SK-N-SH treated with all-trans-retinoic acid at 6 μM for 48 hours (cell line): ENCODE measurements at regions not wholly inside any gene's neighbourhood (a gene's known extent, or its start where the extent isn't known, plus 50 kb on each side); places are given as distances from the start of the nearest gene placed in this dataset.

Source experiments
- ARNTL ChIP-seq: fragments of 450-650 bp; formaldehyde crosslinking; IDR thresholded peaks from 2 replicates; pipeline ENCODE4 v1.5.0; 2020; ENCODE audit warnings: low read depth, mild to moderate bottlenecking, moderate library complexity, borderline replicate concordance
- CSDC2 ChIP-seq: fragments of 250-450 bp; sonication (Bioruptor Pico); IDR thresholded peaks from 2 replicates; pipeline ENCODE4 v1.5.0; 2020; ENCODE audit warnings: mild to moderate bottlenecking, moderate library complexity
- GLIS3 ChIP-seq: fragments of 250-450 bp; sonication (Bioruptor Pico); IDR thresholded peaks from 2 replicates; pipeline ENCODE4 v1.5.0; 2020; ENCODE audit warnings: mild to moderate bottlenecking, moderate library complexity
- ISL1 ChIP-seq: fragments of 250-450 bp; sonication (Bioruptor Pico); IDR thresholded peaks from 2 replicates; pipeline ENCODE4 v2.1.2; 2022; ENCODE audit warnings: mild to moderate bottlenecking, moderate library complexity
- PPARA ChIP-seq: fragments of 250-450 bp; sonication (Bioruptor Pico); IDR thresholded peaks from 2 replicates; pipeline ENCODE4 v1.5.0; 2020; ENCODE audit warnings: mild to moderate bottlenecking, borderline replicate concordance
- SNAI2 ChIP-seq: fragments of 250-450 bp; sonication (Bioruptor Pico); IDR thresholded peaks from 2 replicates; pipeline ENCODE4 v1.5.0; 2020; ENCODE audit warnings: mild to moderate bottlenecking, moderate library complexity
- ZFP3 ChIP-seq: fragments of 250-450 bp; sonication (Bioruptor Pico); IDR thresholded peaks from 2 replicates; pipeline ENCODE4 v1.5.0; 2020; ENCODE audit warnings: mild to moderate bottlenecking, moderate library complexity
- ZNF565 ChIP-seq: fragments of 450-650 bp; formaldehyde crosslinking; conservative IDR thresholded peaks from 2 replicates; pipeline ENCODE4 v1.5.0; 2020; ENCODE audit warnings: low read depth, mild to moderate bottlenecking, moderate library complexity
- ZNF70 ChIP-seq: fragments of 450-650 bp; formaldehyde crosslinking; IDR thresholded peaks from 2 replicates; pipeline ENCODE4 v1.5.0; 2020; ENCODE audit warnings: mild to moderate bottlenecking, moderate library complexity
- TF ChIP-seq, protein P1 (sequence below): fragments of 250-450 bp; sonication (Bioruptor Pico); IDR thresholded peaks from 2 replicates; pipeline ENCODE4 v1.8.0; 2020; ENCODE audit warnings: mild to moderate bottlenecking, moderate library complexity, borderline replicate concordance
- TF ChIP-seq, protein P2 (sequence below): fragments of 250-450 bp; sonication (Bioruptor Pico); IDR thresholded peaks from 2 replicates; pipeline ENCODE4 v1.5.0; 2020; ENCODE audit warnings: mild to moderate bottlenecking, moderate library complexity
- TF ChIP-seq, protein P3 (sequence below): fragments of 250-450 bp; sonication (Bioruptor Pico); IDR thresholded peaks from 2 replicates; pipeline ENCODE4 v1.5.1; 2021; ENCODE audit warnings: mild to moderate bottlenecking, moderate library complexity

DNA sequence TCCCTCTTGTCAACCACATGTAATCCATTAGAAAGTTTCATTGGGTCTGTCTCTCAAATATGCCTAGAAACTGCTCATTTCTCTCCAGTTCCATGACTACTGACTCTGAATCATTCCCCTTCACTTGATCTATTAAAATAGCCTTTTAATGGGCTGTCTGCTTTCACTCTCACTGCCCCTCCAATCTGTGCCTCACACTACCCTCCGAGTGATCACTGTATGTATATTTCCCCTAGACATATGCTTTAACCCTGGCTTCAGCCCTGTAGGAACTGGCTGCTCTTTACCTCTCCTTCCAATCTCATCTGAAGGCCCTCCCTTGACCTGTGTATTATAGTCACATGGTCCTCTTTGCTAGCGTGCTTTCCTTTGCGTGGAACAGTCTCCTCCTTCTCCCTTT is 282.8 kb upstream of the ADAMTS9 start:
- TF ChIP-seq GLIS3 (CRISPR knock-in tag): no peak
- no peak for TF ChIP-seq SNAI2 (CRISPR knock-in tag)
- TF ChIP-seq ZFP3: no peak
- no peak for TF ChIP-seq ARNTL (CRISPR knock-in tag)
- TF ChIP-seq, protein P1, sequence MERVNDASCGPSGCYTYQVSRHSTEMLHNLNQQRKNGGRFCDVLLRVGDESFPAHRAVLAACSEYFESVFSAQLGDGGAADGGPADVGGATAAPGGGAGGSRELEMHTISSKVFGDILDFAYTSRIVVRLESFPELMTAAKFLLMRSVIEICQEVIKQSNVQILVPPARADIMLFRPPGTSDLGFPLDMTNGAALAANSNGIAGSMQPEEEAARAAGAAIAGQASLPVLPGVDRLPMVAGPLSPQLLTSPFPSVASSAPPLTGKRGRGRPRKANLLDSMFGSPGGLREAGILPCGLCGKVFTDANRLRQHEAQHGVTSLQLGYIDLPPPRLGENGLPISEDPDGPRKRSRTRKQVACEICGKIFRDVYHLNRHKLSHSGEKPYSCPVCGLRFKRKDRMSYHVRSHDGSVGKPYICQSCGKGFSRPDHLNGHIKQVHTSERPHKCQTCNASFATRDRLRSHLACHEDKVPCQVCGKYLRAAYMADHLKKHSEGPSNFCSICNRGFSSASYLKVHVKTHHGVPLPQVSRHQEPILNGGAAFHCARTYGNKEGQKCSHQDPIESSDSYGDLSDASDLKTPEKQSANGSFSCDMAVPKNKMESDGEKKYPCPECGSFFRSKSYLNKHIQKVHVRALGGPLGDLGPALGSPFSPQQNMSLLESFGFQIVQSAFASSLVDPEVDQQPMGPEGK (CRISPR knock-in tag): no peak
- TF ChIP-seq ISL1 (CRISPR knock-in tag): no peak
- no peak for TF ChIP-seq ZNF565 (CRISPR knock-in tag)
- no peak for TF ChIP-seq PPARA (CRISPR knock-in tag)
- TF ChIP-seq, protein P2, sequence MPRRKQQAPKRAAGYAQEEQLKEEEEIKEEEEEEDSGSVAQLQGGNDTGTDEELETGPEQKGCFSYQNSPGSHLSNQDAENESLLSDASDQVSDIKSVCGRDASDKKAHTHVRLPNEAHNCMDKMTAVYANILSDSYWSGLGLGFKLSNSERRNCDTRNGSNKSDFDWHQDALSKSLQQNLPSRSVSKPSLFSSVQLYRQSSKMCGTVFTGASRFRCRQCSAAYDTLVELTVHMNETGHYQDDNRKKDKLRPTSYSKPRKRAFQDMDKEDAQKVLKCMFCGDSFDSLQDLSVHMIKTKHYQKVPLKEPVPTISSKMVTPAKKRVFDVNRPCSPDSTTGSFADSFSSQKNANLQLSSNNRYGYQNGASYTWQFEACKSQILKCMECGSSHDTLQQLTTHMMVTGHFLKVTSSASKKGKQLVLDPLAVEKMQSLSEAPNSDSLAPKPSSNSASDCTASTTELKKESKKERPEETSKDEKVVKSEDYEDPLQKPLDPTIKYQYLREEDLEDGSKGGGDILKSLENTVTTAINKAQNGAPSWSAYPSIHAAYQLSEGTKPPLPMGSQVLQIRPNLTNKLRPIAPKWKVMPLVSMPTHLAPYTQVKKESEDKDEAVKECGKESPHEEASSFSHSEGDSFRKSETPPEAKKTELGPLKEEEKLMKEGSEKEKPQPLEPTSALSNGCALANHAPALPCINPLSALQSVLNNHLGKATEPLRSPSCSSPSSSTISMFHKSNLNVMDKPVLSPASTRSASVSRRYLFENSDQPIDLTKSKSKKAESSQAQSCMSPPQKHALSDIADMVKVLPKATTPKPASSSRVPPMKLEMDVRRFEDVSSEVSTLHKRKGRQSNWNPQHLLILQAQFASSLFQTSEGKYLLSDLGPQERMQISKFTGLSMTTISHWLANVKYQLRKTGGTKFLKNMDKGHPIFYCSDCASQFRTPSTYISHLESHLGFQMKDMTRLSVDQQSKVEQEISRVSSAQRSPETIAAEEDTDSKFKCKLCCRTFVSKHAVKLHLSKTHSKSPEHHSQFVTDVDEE (CRISPR knock-in tag): no peak
- TF ChIP-seq CSDC2 (CRISPR knock-in tag): no peak
- no peak for TF ChIP-seq ZNF70 (CRISPR knock-in tag)
- TF ChIP-seq, protein P3, sequence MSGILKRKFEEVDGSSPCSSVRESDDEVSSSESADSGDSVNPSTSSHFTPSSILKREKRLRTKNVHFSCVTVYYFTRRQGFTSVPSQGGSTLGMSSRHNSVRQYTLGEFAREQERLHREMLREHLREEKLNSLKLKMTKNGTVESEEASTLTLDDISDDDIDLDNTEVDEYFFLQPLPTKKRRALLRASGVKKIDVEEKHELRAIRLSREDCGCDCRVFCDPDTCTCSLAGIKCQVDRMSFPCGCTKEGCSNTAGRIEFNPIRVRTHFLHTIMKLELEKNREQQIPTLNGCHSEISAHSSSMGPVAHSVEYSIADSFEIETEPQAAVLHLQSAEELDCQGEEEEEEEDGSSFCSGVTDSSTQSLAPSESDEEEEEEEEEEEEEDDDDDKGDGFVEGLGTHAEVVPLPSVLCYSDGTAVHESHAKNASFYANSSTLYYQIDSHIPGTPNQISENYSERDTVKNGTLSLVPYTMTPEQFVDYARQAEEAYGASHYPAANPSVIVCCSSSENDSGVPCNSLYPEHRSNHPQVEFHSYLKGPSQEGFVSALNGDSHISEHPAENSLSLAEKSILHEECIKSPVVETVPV: no peak
